Pulmonary artery endothelial cell (primary cell): ENCODE measurements at regions not wholly inside any gene's neighbourhood (a gene's known extent, or its start where the extent isn't known, plus 50 kb on each side); places are given as distances from the start of the nearest gene placed in this dataset.
"Not testable (repeated sequence)": the region's sequence is repeated elsewhere in the genome, so short reads cannot be mapped to it uniquely, and the experiment has no call there.

Experiments
- DNase-seq: peaks from one replicate; pipeline ENCODE4 v3.0.0-alpha.2; 2011; ENCODE audit warnings: low read depth, low spot score

DNA sequence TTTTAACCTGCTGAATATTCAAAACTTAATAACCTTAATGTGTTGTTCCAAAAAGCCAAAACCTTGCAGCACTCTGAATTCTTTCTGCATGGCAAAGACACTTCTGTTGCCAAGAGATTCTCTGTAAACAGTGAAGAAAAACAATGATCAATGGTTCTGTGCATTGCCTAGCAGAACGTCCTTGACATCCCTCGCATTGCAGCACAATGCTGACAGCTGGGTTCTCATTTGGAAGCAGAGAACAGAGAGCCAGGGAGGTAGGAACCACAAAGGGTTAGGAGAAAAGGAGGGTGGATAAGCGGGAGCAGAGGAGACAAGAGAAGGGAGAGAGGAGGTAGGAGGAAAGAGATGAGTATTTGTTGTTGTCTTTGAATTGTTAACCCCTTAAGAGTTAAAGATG, 501.1 kb downstream of the NAV3 start:
- no peak for DNase-seq

DNA sequence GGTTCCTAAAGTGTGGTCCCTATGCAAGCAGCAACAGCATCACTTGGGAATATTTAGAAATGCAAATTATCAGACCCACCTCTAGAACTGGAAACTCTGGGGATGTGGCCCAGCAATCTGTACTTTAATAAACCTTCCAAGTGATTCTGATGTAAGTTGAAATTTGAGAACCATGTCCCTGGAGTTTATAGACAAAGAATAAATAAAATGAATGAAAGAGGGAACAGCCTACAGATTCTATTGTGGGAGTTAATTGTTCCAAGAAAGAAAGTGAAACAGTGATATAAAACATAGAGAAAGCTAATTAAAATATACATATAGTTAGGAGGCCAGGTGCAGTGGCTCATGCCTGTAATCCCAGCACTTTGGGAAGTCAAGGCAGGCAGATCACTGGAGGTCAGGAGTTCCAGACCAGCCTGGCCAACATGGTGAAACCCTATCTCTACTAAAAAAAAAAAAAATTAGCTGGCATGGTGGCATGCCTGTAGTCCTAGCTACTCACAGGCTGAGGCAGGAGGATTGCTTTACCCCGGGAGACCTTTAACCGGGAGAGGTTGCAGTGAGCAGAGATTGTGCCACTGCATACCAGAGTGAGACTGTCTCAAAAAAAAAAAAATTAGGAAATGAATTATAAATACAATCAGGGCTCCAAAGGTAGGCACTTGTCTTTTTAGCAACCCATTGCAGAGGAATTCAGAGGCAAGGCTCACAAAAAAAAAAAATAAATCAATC, 507.5 kb downstream of the NAV3 start:
- DNase-seq, result no peak

DNA sequence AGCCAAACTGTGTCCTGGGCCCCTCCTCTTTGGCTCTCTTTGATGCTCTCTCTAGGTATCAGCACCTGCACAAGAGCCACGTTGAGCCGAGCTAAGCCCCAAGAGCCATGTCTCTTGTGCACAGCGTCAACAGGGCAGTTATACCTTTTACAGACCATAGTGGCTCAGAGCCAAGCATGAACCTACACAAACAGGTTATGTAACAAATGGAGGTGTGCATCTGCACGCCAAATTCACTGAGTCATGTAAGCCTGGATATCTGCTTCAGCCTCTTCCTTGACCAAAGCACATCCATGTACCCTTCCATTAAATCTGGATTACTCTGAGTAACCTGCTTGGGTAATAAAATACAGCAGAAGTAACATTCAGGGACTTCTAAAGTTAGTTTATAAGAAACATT, 509.7 kb downstream of the NAV3 start:
- no peak for DNase-seq

DNA sequence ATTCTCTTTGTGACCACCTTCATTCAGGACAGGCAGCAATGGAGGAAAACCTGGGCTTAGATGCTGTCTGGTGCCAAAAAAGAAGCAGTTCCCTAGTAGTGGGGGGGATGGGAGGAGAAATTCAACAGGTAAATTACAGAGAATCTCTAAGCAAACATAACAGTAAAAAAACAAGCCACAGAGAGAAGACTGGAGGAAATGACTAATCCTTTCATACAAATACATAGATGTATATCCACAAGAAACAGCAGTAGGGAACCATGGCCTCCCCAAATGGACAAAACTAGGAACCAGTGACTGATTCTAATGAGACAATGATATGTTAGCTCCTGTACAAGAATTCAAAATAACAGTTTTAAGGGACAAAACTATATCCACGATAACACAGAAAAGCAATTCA, 513.0 kb downstream of the NAV3 start:
- DNase-seq, result no peak

- no peak for DNase-seq
These were observed 505.1 kb upstream of the SYT1 start for GRCh38 chr12:78359520-78359919.

- no peak for DNase-seq
These were observed 502.9 kb upstream of the SYT1 start for GRCh38 chr12:78361683-78362082.

- DNase-seq, result no peak
These were observed 493.3 kb upstream of the SYT1 start for GRCh38 chr12:78371284-78371683.

DNA sequence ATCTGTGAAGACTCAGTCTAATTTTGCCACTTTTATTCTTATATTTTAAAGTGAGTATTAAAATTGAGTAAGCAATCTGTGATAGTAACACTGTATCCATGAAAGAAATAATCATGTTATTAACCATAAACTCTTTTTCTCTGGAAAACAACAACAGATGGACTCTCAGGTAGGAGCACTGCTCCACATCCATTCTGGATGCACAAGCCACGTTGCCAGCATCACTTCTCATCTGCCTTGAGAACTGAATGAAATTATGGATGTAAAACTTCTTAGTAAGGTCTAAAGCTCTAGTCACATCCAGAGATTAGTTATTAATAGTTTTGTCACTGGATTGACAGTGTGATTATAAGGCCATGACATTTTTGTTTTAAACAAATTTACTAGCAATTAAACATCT, 489.1 kb upstream of the SYT1 start:
- no peak for DNase-seq

- DNase-seq, result no peak
These were observed 488.3 kb upstream of the SYT1 start for GRCh38 chr12:78376257-78376656.

GRCh38 chr12:78379065-78379464, 485.5 kb upstream of the SYT1 start:
- DNase-seq, result not testable (repeated sequence)

GRCh38 chr12:78383414-78383813, 481.2 kb upstream of the SYT1 start:
- no peak for DNase-seq

DNA sequence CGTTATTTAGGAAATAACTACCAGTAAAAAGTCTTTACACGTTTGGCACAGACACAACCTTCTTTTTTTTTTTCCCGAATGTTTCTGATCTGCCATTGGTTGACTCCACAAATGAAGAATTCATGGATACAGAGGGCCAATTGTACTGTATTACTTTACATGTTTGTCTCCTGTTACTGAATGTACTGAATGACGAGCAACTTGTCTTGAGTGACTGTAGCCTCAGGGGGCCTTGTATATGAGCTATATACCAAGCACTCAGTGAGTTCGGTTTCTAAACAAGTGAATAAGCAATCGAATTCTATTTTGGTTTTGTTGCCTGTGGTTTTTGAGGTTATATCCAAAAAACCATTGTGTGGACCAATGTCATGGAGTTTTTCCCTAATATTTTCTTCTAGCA, 480.0 kb upstream of the SYT1 start:
- no peak for DNase-seq

DNA sequence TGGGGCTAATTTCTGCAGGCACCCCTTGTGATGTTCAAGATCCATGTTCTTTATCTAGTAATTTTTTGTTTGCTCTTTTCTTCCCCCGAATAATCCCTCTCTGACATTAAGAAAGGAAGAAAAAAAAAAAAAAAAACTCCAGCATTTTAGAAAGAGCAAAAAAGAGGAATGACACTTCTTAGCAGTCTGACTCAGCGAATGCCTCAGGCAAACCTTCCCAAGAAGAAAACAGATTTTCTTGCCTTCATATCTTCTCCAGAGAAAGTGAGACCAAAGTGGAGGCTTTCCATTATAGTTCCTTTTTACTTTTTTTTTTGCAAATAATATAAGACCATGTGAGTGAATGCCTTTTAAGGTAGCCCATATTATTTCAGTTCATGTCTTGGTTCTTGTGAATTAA, 479.0 kb upstream of the SYT1 start:
- DNase-seq, result no peak

- DNase-seq, result no peak
These were observed 477.7 kb upstream of the SYT1 start for GRCh38 chr12:78386871-78387270.

- DNase-seq, result no peak
These were observed 476.9 kb upstream of the SYT1 start for GRCh38 chr12:78387721-78388120.

- no peak for DNase-seq
These were observed 476.1 kb upstream of the SYT1 start for GRCh38 chr12:78388461-78388860.

DNA sequence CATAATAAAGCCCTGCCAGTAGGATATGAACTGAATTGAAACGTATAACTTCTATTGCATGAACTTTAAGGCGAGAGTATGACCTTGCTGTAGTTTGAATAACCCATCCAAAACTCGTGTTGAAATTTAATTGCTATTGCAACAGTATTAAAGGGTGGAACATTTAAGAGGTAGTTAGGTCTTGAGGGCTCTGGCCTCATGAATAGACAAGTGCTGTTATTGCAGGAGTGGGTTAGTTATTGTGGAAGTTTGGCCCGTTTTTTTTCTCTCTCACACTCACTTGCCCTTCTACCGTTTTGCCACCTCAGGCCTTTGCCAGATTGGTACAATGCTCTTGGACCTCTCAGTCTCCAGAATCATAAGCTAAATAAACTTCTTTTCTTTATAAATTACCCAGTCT, 473.7 kb upstream of the SYT1 start:
- no peak for DNase-seq

DNA sequence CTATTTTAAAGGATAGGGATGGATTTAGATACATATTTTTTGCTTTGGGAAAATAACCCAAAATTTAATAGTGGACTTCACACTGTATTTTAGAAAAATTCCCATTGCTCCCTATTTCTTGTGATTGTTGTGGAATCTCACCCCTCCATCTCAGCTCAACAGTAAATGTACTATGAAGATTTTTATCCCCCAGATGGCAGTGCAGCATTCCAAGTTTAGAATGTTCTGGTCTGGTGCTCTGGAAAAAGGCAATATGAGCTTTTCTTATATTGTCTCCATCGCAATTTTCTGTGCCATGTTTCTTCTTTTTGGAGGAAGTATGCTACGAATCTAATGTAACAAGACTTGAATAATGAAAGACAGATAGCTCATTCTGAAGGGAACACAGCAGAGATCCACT, 471.7 kb upstream of the SYT1 start:
- no peak for DNase-seq

DNA sequence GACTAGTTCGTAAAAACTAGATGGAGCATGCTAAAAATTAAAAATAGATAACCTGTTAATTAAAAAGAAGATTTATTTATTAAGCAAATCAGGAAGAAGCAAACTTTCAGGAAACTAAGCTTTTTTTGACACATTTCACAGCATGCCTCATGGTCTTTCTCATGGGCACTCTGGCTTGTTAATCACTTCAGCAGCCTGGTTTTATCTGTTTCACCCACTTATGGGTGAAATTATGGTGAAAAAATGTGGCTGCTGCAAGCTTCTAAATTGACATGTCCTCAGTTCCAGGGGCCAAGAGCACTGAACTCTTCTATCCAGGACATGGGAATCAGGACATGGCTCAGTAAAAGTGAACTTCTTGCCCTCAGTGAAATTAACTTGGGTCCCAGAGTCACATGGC, 468.6 kb upstream of the SYT1 start:
- DNase-seq, result no peak

- no peak for DNase-seq
These were observed 468.0 kb upstream of the SYT1 start for GRCh38 chr12:78396538-78396937.

GRCh38 chr12:78398750-78399149, 465.8 kb upstream of the SYT1 start:
- DNase-seq, result no peak

GRCh38 chr12:78402366-78403134, 462.0 kb upstream of the SYT1 start:
- no peak for DNase-seq

DNA sequence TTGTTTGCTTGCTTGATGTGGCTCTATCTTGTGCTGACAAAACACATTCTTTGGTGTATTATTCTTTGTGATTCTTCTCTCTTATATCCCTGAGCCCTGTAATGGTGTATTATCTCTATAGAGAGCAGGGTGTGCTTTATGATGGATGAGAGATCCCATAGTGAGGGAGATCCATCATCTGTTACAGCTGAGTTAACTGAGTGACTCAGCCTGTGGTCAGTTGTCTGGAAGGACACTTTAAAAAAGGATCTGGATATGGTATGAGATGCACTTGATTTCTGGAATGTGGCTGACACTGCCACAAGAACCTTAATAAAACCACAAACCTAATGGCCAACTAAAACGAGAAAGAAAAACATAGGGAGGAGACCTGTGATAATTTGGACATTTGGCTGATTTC, 461.4 kb upstream of the SYT1 start:
- no peak for DNase-seq
